Sciatic nerve (tissue), 2 donors: ENCODE measurements at regions not wholly inside any gene's neighbourhood (a gene's known extent, or its start where the extent isn't known, plus 50 kb on each side); places are given as distances from the start of the nearest gene placed in this dataset.
A peak's percentile ranks its signal among the peaks of the same experiment; 100 is the strongest.
"Not testable (repeated sequence)": the region's sequence is repeated elsewhere in the genome, so short reads cannot be mapped to it uniquely, and the experiment has no call there.

Experiments
- ATAC-seq: fragments of 200-7000 bp; cut with Tn5 transposase; one replicate; pipeline ENCODE4 v1.9.1; 2020; ENCODE audit warnings: mild to moderate bottlenecking, moderate library complexity
- DNase-seq: peaks from one replicate; pipeline ENCODE4 v3.0.0-alpha.2; 2020; ENCODE audit warnings: low spot score
- intact Hi-C: fragments of 100-400 bp; cut with DNase I; formaldehyde crosslinking; loops from one replicate; pipeline ENCODE4 v1.14.2; 2022
- donor health status: DM: no; HTN: no; CAD: no.
- donor health status: DM: no; HTN: no; CAD: no.

DNA sequence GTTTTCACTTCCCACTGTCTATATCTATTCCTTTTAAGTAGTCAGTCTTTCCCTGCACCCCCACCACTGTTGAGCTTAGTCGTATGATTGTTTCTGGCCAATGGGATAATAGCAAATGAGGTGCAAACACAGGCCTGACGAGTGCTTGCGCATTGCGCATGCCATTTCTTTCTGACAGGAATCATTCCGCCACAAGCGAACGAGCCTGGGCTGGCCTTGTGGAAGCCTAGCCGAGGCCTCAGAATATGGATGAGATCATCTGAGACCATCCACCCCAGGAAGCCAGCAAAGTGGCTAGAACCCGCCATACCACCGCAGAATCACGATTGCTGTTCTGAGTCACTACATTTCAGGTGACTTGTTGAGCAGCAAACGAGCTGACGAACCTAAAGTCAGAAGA, 52.2 kb upstream of the PRL start:
- DNase-seq (no peak), ATAC-seq (no peak)
- intact Hi-C loops = no loop called here

DNA sequence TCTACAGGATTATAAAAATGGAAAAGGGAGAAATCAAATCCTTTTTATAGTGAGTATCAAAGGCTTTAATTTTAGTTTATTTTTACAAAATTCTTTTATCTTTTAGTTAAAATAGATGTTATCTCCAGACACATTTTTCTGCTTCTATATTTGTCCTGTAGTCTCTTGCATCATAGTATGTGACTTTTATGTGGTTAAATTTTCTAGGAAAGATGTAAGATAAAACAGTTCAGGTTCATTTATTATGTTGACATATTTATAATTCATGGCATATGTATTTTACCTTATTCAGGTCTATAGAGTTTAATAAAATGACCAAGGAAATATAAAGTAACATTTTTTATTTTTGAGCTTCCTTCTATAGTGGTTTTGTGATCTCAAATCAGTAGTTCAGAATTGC, 52.7 kb upstream of the PRL start:
- no peak for ATAC-seq
- intact Hi-C loops = no loop called here

DNA sequence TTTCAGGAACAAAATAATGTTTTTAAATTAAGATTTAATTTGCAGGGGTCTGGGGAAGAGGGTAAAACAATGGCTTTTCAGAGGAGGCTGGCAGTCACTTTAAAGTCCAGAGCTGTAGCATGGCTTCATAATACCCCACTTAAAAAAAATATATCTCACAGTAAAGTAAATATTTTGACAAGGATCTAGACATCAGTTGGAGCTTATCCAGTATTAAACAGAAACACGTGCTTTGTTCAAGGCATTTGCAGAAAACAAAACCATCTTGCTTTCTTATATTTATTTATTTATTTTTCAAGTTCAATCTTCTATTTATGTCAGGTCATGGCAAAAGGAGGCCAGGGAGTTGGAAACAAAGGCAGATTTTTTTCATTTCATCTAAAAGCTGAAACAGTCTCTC, 53.3 kb upstream of the PRL start:
- DNase-seq (no peak), ATAC-seq (no peak)
- intact Hi-C loops = no loop called here

More for the DNA sequence above, 52.7 kb upstream of the PRL start:
- DNase-seq = no peak

DNA sequence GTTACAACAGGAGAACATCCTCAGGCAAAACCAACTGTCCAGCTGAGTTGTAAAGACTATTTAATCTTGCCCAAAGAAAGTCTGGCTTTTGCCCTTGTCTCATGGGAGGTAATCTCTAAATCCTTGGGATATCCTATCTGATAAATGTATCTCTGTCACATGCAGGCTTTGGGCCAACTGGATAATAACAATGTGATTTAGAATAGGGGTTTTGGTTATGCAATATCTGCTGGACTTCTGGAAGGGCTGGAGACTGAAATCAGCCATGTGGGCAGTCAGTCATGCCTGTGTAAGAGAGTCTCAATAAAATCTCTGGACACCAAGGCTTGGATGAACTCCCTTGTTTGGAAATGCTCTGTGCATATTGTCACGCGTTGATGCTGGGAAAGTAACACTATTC, 56.3 kb upstream of the PRL start:
- no peak for DNase-seq
- ATAC-seq = no peak
- intact Hi-C loops = no loop called here

DNA sequence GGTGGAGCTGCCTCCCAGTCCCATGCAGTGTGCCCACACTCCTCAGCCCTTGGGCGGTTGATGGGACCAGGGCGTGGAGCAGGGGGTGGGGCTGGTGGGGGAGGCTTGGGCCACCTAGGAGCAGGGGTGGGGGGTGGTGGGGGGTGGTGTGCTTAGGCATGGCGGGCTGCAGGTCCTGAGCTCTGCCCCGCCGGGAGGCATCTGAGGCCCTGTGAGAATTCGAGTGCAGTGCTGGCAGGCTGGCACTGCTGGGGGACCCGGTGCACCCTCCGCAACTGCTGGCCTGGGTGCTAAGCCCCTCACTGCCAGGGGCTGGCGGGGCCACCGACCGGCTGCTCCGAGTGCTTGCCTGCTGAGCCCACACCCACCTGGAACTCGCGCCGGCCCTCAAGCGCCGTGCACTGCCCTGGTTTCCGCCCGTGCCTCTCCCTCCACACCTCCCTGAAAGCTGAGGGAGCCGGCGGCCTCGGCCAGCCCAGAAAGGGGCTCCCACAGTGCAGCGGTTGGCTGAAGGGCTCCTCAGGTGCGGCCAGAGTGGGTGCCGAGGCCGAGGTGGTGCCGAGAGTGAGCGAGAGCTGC, 59.6 kb upstream of the PRL start:
- intact Hi-C loops = no loop called here
- ATAC-seq (no peak), DNase-seq (no peak)

DNA sequence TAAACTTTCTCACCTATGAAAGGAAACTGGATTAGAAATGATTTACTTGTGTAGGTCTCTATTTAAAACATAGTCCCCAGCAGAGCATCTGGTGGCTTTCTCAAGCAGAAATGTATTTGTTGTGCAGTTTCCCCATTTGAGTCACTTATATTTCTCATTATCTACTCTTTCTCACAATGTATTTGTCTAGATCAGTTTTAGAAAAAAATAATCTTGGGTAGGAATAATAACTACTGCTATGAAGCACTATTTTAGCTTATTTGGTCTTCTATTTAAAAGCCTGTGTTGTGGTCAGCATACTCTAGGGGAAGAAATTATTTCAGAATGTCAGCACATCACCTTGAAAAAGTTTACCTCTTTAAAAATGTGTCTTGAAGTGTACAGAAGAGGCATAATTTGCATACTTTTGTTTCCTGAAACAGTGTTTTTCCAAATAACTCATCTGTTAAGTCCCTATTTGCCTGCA, 60.9 kb upstream of the PRL start:
- intact Hi-C loops = no loop called here
- ATAC-seq (no peak), DNase-seq (no peak)

DNA sequence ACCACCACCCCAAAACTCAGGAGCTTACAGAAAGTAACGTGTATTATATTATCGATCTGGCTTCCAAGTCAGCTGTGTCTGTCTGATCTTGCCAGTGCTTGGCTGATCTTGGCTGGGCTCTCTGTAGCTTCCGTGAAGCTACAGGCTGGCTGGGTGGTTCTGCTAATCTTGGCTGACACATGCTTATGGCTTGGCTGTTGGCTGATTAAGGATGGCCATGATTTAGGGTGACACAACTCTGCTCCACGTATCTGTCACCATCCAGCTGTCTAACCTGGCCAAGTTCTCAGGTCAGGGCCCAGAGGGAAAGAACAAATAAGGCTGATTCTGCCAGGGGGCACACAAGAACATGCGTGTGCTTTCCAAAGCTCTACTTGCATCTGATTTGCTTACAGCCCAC, 64.7 kb upstream of the PRL start:
- no peak for ATAC-seq
- intact Hi-C loops = no loop called here
- DNase-seq = no peak

DNA sequence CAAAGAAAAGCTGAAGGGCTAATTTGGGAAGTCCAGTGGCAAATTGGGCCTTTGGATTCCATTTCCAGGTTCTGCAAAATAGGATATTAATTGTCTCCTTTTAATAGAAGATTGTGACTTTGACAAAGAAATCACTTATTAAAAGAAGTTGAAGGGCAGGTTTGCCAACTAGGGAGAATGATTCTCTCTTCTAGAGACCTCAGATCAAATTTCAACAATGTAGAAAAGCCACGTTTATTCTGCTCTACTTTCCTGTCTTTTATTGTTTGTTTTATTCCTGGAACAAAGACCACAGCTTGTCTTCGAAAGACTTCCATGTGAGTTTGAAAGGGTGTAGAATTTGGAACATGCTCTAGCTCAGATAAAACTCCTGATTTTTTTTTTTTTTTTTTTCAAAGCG, 65.5 kb upstream of the PRL start:
- DNase-seq = no peak
- no peak for ATAC-seq
- intact Hi-C loops = no loop called here

DNA sequence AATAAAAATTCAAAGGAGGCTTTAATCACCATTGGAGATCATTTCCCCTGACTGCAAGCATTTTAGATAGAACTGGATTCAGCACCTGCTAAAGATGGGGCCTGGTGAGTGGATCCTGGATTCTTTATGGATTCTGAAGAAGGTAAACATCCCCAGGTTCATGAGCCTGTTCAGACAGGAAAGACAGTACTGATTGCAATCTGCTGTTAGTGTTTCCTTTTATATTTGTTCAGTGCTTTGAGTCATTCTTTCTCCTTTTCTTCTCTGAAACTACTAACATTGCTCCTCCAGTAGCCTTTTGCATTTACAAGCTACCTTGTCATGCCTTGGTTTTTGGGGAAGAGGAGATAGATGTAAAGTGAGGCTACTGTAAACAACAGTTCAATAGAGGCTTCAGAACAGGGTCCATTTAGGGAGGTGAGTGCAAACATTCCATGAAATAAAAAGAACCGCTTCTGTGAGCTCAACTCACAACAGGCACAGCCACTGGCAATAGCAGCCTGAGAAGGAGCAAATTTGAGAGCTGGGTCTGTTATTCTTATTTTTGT, 66.4 kb upstream of the PRL start:
- ATAC-seq = no peak
- intact Hi-C loops = no loop called here
- no peak for DNase-seq

DNA sequence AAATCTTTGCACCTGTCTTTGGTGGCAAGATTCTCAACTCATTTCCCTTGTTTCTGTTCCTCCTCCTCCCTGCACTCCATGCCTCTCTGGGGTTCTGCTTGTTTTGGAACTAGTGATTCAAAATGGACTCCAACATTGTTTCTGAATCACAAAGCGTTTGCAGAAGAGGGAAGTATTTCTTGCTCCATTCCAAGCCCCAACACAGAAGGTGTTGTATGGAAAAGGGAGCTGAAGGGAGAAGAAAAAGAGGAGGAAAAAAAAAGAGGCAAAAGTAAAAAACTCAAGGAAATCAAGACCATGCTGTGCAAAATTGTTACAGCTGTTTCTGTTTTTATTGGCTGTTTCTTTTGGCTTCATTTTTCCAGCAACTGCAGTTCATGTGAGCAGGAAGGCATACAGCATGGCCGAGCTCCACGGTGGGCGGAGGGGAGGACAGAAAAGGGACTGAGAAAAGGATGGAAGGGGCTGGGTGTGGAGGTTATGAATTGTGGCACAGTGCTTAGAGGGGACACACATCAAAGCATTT, 66.9 kb upstream of the PRL start:
- intact Hi-C loops = no loop called here
- peak; percentile 67 for ATAC-seq
- no peak for DNase-seq

DNA sequence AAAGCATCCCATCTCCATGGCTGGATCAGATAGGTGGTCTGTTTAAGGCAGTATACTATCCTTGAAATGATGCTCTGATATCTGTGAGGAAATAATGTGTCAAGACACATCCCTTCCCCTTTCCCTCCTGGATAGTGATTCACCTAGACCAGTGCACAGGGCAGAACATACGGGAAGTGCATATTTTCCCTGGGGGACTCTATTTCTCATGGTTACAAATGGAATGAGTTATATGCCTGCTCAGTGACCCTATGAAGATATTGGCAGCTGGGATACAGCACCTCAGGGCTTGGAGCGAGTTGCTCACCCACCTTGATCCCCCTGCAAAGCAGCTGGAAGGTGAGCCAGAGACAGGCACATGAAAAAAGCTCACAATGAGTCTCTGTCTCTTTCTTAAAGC, 67.5 kb upstream of the PRL start:
- intact Hi-C loops = no loop called here
- ATAC-seq (peak; percentile 8), DNase-seq (no peak)

DNA sequence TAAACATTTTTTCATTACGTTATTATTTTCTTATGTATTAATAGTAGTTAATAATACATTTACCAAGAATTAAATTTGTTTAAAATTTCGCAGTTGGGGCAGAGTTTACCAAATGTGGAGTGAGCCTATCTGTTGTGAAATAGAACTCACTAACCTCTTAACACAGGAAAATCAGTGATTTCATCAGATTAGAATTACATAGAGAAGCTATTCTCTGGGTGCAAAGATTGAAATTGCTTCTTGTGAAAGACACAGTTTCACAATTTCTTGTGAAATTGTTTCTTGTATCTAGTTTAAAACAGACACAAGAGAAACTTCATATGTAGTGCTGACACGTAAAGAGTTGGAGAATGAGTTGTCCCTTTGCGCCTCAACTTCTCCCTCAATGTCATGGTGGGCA, 69.4 kb upstream of the PRL start:
- ATAC-seq = peak; percentile 54
- intact Hi-C loops = no loop called here
- DNase-seq = no peak

DNA sequence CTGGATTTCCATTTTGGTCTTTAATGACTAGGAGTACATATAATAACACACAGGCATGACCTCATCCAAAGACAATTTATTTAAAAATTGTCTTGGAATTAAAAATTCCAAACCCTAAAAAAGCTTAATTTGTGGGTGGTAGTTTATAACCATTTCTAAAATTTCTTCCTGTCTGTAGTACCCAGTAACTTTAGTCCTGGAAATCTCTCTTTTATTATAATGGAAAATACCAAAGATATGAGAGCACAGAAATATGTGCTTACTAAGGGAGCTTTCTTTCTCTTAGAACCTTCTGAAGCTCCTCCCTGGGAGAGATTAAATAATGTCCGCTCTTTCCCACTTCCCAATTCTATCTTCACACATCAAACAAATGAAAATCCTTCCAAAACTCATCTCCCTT, 70.5 kb upstream of the PRL start:
- ATAC-seq (peak; percentile 41), DNase-seq (no peak)
- intact Hi-C loops = no loop called here

DNA sequence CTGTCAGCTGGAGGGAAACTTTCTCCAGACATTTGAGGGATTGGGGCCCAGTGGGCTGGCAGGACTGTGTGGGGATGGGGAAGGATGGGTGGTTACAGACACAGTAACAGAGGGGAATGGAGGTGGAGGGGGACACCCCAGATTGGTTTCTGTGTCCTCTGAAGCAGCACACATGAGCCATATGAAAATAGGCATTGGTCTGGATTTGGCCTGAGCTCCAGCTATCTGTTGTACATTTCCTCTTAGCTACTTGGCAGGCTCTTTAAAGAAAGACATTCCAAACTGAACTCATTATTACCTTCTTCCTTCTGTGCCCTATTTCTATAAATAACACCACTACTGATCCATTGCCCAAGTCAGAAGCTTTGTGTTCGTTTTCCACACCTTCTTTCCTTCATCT, 72.0 kb upstream of the PRL start:
- DNase-seq = no peak
- no peak for ATAC-seq
- intact Hi-C loops = no loop called here

DNA sequence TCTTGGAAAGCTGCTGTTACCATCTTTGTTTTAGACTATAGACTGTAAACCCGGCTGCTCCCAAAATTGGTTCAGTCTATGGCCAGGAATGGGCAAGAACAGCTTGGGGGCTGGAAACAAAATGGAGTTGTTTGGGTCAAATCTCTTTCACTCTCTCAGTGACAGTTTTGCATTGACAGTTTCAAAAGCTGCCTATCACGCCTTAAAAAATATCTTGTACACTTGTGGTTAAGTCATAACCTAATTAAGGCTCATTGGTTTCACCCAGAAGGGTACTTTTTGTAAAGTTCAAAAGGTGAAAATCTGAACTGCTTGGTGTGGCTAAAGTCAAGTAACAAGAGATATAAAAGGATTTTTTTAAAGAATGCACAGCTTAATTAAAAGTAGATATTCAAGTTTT, 76.1 kb upstream of the PRL start:
- DNase-seq (no peak), ATAC-seq (no peak)
- intact Hi-C loops = no loop called here

DNA sequence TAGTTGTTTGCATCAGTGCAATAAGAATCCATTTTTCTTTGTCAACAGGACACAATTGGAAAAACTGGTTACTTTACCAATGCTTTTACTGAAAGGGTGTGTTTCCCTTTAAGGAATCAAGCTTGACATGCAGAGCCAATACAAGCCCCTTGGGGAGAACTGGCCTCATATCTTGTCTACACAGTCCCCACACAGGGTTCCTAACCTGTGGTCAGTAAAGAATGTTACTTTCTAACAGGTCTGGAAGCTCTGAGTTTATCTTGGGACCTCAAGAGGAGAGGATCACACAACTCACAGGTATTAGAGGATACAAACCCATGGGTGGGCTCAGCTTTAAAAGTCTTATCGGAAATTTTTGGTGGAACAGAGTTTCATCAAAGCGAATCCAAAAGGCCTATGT, 78.1 kb upstream of the PRL start:
- DNase-seq, intact Hi-C loops, ATAC-seq: not testable (repeated sequence)

DNA sequence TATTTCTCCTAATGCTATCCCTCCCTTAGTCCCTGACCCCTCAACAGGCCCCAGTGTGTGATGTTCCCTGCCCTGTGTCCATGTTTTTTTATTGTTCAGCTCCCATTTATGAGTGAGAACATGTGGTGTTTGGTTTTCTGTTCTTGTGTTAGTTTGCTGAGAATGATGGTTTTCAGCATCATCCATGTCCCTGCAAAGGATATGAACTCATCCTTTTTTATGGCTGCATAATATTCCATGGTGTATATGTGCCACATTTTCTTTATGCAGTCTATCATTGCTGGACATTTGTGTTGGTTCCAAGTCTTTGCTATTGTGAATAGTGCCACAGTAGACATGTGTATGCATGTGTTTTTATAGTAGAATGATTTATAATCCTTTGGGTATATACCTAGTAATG, 79.5 kb upstream of the PRL start:
- intact Hi-C loops, DNase-seq, ATAC-seq: not testable (repeated sequence)

DNA sequence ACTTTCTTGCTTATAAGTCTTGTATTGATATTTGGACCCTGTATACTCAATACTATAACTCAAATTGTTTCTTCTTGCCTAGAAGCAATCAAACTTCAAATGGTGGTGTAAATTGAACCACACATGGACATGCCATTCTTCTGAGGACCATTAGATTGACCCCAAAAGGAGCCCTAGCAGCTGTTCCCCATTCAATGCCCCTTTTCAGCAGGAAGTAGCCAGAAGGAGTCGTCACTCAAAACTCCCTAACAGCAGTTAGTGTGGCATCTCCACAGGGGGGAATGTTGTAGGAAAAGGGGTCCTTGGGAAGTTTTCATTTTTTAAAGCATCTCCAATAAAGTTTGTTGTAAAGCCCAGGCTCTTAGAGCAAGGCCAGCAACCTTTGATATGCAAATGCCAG, 81.7 kb upstream of the PRL start:
- ATAC-seq, DNase-seq, intact Hi-C loops: not testable (repeated sequence)

DNA sequence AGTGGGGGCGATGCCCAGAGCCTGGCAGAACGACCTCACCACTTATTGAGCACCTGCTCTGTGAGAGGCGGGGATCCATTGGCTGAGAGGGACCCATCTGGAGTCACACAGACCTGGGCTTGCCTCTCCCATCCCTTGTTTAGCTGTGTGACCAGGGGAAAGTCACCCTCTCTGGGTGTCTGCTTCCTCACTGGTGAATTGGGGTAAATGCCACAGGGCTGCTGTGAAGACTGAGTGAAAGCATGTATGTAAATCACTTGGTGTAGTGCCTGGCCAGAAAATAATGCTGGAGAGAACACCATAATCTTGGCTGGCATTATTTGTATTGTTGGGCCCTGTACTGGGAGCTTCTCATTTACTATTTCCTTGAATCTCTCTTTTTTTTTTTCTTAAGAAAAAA, 83.4 kb upstream of the PRL start:
- DNase-seq (no peak), ATAC-seq (no peak)
- intact Hi-C loops = no loop called here

DNA sequence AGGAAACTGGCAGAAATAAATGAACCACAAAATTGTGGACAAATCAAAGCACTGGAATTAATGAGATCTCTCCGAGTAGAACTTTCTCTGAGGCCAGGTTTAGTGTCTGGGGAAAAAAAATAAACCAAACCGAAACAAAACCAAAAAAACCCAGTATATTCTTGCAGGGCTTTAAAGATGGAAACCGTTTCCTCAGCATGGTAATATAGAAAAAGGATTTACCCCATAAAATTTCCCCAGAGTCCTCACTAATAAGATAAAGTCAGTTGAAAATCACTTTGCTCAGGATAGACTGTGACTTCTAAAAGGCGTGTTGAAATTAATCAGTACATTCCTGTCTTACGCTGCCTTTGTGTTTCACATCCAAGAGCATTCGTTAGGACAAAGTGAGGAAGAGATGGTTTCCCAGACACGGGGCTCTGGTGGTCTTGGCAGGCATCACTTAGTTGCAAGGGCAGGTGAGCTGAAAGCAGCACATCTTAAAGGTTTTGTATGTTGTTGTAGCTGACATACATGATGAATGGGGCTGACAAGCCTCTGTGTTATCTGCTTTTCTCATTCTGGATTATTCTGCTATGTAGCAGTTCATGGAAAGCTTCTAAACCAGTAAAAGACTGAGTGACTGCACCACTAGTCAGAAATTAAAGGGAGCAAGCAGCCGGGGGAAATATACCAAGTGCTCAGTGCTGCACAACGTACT, 85.2 kb upstream of the PRL start:
- intact Hi-C loops = no loop called here
- DNase-seq (no peak), ATAC-seq (no peak)

DNA sequence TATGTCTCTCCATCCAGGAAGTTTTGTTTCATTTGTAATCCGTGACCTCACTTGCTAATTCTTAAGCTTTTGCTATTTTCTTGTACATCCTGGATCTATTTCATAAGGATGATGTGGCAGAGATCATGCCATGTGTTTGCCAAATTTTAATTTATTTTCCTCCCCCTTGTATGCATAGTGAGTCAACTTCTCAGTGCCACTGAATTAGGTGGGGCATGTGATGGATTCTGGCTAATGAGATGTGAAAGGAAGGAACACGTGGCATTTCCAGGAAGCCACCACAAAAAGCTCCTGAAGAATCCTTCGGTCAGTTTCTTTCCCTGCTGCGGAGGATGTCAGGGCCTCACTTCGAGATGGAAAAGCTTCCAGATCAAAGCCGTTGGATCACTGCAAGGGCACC, 86.2 kb upstream of the PRL start:
- intact Hi-C loops = no loop called here
- ATAC-seq (no peak), DNase-seq (no peak)
